H1 (cell line): ENCODE measurements at regions not wholly inside any gene's neighbourhood (a gene's known extent, or its start where the extent isn't known, plus 50 kb on each side); places are given as distances from the start of the nearest gene placed in this dataset.

ENCODE experiments used
- CHD7 ChIP-seq: fragments of 300-600 bp; sonication (generic); IDR thresholded peaks from 2 replicates; pipeline ENCODE4 v1.7.1; 2012; ENCODE audit warnings: low read length, moderate library complexity, mild to moderate bottlenecking, inconsistent platforms; ENCODE audit not compliant: insufficient replicate concordance

DNA sequence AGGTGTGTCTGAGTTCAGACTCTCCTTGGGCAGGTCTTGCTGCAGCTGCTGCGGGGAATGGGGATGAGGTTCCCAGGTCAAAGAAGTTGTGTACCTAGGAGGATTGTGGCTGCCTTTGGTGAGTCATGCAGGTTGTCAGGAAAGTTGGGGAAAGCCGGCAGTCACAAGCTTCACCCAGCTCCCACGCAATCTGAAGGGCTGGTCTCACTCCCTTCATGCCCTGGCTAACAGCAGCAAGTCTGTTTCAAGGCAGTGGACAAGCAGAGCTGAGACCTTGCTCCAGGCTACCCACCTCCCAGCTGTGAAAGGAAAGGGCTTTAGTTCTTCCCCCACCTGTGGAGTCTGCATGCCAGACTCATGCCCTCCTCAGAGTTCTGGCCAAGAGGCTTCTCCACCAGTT lies 287.2 kb downstream of the DTHD1 start (continued):
- no peak for TF ChIP-seq CHD7
